NB4 (cell line): ENCODE measurements at regions not wholly inside any gene's neighbourhood (a gene's known extent, or its start where the extent isn't known, plus 50 kb on each side); places are given as distances from the start of the nearest gene placed in this dataset.

Source experiments
- CTCF ChIP-seq: IDR thresholded peaks from one replicate; pipeline ENCODE4 v1.5.1; 2012; ENCODE audit warnings: low read depth, low read length
- MAX ChIP-seq: IDR thresholded peaks from 2 replicates; pipeline ENCODE4 v1.6.1; 2011; ENCODE audit warnings: low read depth, low read length
- POLR2A ChIP-seq: IDR thresholded peaks from 2 replicates; pipeline ENCODE4 v1.6.1; 2011; ENCODE audit warnings: mild to moderate bottlenecking; ENCODE audit not compliant: insufficient read length; ENCODE audit errors: extremely low read depth

- no peak for TF ChIP-seq CTCF
- no peak for TF ChIP-seq POLR2A
- TF ChIP-seq MAX = no peak
Measured at GRCh38 chr9:94174164-94174563, 84.9 kb upstream of the ZNF169 start.
